HG02840 (cell line): ENCODE measurements at regions not wholly inside any gene's neighbourhood (a gene's known extent, or its start where the extent isn't known, plus 50 kb on each side); places are given as distances from the start of the nearest gene placed in this dataset.

Source experiments
- ATAC-seq: cut with Tn5 transposase; IDR thresholded peaks from one replicate; pipeline ENCODE4 v1.9.1; 2021; ENCODE audit warnings: mild to moderate bottlenecking, moderate library complexity, moderate number of reproducible peaks; ENCODE audit not compliant: unreplicated experiment, low FRiP score

- no peak for ATAC-seq
Measured at GRCh38 chr4:138542191-138542776, 300.1 kb upstream of the SLC7A11 start.

DNA sequence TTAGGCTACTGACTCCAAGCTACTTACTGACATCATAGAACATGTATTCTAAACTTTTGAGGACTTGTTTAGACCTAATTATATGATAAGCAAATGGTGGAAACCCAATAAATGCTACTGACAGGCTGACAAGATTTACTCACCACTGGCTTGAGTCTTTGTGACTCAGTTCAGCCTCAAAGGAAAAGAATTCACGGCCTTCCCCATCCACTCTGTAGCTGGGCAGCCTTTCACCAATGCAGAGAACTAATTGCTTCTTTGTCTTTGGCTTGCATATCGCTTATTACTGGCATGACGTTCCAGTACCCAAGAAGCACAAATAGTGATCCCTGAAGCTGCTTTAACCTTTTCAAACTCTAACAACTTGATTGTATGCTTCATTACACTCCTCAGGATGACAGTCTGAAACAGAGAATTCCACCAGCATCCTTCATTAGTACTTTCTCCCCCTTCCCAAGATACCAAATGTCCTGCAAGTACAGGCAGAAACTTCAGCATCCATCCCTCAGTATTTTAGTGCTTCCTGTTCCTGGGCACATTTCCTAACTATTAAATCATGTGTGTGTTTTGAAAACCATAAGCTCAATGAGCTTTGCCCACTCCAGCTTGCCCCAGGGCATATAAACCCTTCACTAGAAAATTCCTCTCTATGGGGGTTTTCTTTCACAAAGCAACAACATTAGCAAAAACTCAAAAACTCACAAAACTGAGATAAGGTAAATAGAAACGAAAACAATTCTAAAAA, 298.1 kb upstream of the SLC7A11 start:
- no peak for ATAC-seq

- no peak for ATAC-seq
Measured at GRCh38 chr4:138538743-138539142, 296.6 kb upstream of the SLC7A11 start.

- no peak for ATAC-seq
Measured at GRCh38 chr4:138537731-138538490, 295.8 kb upstream of the SLC7A11 start.

DNA sequence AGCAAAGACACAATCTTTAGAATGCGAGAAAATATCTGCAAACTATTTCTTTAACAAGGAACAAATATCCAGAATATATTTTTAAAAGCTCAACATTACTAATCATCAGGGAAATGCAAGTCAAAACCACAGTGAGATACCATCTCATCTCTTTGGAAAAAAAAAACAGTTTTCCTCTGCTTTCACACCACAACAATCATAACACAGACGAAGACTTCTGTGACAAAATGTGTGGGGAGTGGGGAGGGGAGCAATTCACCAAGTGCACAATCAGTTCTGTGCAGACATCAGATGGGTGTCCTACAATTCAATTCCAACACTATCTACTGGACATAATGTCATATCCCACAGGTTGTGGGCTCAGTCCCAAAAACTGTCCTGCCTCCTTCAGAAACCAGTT, 293.2 kb upstream of the SLC7A11 start:
- ATAC-seq: no peak

- no peak for ATAC-seq
Measured at GRCh38 chr4:138522366-138522765, 280.2 kb upstream of the SLC7A11 start.

DNA sequence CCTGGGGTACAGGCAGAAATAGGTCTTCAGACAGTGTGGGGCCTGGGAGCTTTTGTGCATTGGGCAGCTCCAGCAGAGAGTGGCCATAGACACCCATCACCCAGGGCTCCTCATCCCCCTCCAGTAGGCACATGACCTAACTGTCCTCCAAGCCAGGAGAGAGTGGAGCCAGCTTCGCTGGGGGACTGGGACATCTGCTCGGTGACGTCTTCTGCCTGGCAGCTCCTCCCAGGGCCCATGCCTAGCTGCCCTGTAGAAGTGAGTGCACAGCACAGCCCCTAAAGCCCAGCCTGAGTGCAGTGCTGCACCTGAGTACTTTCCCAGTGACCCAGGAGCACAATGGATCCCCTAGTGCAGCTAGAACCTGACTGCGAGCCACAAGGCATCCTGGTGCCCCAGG, 279.7 kb upstream of the SLC7A11 start:
- no peak for ATAC-seq

DNA sequence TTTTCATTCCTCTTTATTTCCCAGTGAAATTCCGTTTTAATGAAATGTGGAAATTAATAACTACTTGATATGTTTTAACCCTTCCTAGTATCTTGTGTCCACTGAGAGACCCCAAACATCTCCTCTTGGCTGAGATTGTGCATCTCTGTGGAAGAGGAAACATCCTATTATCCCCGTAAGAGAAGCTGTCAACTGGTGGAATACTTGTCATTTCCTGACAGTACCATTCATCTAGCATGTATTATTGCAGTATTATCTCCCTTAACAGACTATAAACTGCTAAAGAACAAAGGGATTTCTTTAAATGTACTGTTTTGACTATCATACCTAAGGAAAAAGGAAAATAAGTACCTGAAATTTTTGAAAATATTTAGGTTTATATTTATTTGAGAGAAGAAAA, 277.3 kb upstream of the SLC7A11 start:
- no peak for ATAC-seq

DNA sequence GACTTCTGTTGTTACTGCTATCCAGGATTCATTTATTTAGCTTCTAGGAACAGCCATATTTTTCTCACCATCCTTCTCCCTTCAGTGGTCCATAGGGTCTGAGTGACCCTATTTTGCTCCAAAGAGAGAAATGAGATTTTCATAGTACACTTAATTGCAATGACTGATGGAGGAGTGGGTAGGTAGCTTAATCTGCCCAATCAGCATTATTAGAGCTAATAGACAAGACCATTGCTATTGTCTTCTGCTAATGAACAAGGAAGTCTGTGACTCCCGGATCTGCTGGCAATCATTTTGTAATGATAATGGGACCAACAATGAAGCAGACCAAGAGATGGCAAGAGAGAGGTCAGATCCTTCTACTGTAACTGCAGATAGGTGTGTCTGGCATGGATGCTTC, 271.4 kb upstream of the SLC7A11 start:
- no peak for ATAC-seq

GRCh38 chr4:138512756-138513155, 270.6 kb upstream of the SLC7A11 start:
- no peak for ATAC-seq

- no peak for ATAC-seq
Measured at GRCh38 chr4:138510053-138510452, 267.9 kb upstream of the SLC7A11 start.

GRCh38 chr4:138509346-138509745, 267.2 kb upstream of the SLC7A11 start:
- no peak for ATAC-seq

DNA sequence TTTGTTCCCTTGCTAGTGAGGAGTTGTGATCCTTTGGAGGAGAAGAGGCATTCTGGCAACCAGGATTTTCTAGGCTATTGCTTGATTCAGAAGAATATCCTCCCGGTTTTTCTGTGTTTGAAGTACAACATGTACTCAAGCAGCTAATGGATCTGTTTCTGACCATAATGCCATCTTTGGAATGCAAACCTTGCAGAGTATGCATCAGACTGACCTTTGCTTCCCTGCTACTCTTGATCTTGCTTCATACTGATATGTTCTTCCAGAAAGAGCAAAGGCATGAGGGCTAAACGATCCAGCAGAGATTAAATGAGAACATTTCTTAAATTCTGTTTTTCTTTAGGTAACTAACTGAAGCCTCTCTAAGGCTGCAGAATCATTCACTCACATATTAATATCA, 265.4 kb upstream of the SLC7A11 start:
- ATAC-seq: no peak

DNA sequence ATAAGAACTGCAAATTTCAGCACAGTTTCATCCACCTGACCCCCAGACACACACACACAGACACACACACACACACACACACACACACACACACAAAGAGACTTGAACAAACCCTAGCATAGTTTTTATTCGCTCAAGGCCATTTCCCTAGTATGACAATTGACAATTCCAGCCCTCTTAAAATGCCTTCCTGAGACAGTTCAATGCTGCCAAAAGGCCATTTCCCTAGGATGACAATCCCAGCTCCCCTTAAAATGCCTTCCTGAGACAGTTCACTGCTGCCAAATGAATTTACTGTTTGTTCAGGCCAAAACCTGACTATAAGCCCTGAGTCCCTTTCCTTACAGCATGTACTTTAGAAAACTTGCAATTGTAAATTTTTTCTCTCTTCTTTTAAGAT, 259.5 kb upstream of the SLC7A11 start:
- no peak for ATAC-seq

DNA sequence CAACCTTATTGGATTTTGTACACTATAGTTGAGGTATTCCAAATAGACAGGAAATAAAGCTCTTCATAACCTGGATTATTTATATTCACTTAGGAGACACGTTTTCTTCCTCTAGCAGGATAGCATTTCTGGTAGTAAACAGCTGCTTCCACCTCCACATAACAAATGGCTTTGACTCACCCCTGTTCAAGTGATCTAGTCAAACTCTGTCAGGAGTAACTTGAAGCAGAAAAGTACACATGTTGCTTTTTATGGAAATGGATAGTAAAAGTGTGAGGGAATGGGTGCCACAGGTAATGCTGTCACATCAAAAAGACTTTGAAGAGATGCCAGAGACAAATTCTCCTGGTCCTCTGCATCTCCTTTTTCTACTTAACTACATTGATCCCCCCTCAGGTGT, 258.7 kb upstream of the SLC7A11 start:
- no peak for ATAC-seq

- ATAC-seq: no peak
Measured at GRCh38 chr4:138499627-138500026, 257.5 kb upstream of the SLC7A11 start.

DNA sequence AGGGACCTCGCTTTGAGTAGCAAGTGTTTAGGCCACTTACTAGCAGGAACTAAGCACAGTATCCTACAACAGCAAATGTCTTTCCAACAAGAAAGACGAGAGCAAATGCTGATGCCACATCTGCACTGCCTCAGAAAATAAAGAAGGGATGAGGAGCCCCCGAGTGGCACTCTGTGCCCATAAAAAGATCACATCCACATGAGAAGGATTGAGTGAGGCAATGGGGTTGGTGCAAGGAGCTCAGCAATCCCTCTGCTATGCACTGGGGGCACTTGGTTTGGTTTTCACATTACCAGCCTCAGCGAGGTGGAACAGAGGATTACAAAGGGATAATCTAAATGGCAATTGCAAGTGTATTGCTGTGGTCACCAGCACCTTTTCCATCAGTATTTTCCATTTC, 252.8 kb upstream of the SLC7A11 start:
- ATAC-seq: no peak

- no peak for ATAC-seq
Measured at GRCh38 chr4:138494116-138494515, 252.0 kb upstream of the SLC7A11 start.

DNA sequence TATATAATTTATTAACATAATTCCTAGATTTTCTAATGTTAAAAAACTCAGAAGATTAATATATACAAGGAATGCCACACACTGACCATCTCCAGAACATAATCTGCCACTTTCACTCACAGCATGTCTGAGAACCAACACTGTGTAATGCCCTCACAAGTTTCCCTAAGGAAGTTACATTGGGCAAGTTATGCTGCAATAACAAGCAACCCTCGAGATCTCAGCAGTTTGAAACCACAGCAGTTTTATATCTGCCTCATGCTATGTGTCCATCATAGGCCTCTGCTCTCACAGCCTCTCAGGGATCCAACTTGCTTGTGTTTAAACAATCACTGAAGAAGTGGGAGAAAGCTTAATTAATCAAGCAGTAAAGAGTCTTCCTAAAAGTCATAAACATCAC, 250.0 kb upstream of the SLC7A11 start:
- no peak for ATAC-seq

DNA sequence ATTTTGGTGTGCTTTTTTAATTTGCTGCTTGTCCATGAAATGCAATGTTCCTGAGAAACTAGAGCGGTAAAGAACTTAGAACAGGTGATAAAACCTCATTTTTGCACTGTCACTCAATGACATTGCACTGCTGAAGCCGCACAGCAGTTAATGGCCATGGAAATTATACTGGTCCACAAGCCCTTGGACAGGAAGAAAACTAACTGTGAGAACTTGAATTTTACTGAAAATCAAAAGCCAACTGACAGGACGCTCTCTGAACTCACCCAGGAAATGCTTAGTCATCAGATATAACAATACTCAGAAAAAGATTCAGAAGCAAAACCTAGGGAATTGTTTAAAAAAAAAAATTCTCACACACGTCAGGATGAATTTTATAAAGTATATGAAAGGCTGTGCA, 246.4 kb upstream of the SLC7A11 start:
- no peak for ATAC-seq

DNA sequence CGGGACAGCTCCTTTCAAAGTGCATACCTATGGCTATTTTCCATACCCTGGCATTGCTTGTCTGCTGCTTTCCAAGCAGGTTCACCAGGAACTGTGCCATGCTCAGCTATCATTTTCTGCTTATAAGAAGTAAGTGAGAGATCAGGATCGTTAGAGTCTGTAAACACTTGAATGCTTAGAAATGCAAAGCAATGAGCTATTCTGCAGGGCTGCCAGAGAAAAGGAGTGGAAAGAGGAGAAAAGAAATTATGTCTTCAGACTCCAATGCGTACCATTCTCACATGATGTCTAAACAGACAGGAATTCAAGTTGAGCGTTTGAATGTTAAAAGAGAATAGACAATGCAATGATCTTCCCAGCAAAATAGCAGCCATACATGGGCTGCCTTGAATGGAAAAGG, 245.5 kb upstream of the SLC7A11 start:
- ATAC-seq: no peak

DNA sequence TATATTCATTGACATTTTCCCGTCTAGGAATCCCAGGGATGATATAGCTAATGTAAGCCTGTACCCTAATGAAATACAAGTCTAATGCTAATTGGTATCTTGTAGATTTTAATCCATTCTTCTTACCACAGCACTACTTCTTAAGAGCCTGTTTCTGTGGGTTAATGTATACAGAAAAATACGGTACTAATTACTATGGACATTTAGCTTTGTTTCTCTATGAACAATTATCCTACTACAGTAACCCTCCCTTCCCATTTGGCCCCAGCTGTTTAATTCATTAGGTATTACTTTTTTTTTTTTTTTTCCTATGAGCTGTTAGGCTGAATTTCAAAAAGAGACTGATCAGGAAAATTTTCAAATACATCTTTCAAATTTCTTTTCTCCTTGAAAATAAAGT, 245.1 kb upstream of the SLC7A11 start:
- ATAC-seq: no peak
